ENCODE measurements at regions not wholly inside any gene's neighbourhood (a gene's known extent, or its start where the extent isn't known, plus 50 kb on each side); places are given as distances from the start of the nearest gene placed in this dataset.

DNA sequence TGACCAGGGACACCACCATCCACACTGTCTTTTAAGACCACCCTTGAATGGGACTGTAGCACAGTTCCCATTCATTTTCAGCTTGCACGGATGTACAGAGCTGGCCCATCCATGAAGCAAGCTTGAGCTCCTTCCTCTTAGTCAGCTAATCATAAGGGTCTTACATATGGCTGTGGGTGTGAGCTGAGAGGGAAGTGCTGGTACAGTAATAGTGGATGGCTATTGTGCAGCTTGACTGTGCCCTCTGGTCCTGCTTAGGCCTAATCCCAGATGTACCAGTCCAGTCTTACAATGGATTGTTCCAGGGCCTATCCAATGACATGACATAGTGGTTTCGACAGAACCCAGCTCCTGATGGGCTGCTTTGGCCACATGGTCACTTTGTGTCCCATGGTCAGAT lies 96.9 kb upstream of the ZNF438 start:
- TF ChIP-seq, protein P1, sequence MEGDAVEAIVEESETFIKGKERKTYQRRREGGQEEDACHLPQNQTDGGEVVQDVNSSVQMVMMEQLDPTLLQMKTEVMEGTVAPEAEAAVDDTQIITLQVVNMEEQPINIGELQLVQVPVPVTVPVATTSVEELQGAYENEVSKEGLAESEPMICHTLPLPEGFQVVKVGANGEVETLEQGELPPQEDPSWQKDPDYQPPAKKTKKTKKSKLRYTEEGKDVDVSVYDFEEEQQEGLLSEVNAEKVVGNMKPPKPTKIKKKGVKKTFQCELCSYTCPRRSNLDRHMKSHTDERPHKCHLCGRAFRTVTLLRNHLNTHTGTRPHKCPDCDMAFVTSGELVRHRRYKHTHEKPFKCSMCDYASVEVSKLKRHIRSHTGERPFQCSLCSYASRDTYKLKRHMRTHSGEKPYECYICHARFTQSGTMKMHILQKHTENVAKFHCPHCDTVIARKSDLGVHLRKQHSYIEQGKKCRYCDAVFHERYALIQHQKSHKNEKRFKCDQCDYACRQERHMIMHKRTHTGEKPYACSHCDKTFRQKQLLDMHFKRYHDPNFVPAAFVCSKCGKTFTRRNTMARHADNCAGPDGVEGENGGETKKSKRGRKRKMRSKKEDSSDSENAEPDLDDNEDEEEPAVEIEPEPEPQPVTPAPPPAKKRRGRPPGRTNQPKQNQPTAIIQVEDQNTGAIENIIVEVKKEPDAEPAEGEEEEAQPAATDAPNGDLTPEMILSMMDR (conservative IDR thresholded peaks at IDR 0.05) = no peak
- no peak for TF ChIP-seq ZFX (IDR thresholded peaks at IDR 0.05)
